ENCODE measurements at regions not wholly inside any gene's neighbourhood (a gene's known extent, or its start where the extent isn't known, plus 50 kb on each side); places are given as distances from the start of the nearest gene placed in this dataset.

GRCh38 chr6:149127212-149127611 is 190.3 kb upstream of the TAB2 start:
- H3K36me3 Mint-ChIP-seq = peaks cover 49% of the 10 kb centered on the region
- DNase-seq (no peak), ATAC-seq (ENCODE audit: low read depth) (no peak)
- peaks cover 27% of the 10 kb centered on the region for H3K9me3 Mint-ChIP-seq
- POLR2A ChIA-PET = interaction anchor here (1.7 to 4.4 kb wide), 3 partner anchors 12 to 42 kb away, joined by 6 to 44 read pairs (median 34); no protein-coding TSS in a partner anchor
- peaks cover 68% of the 10 kb centered on the region for H3K4me1 Mint-ChIP-seq
- peak overlapping the region; percentile 90 for H3K27ac Mint-ChIP-seq
- no peaks in the 10 kb centered on the region for H3K27me3 Mint-ChIP-seq
- peak overlapping the region; percentile 20 for H3K4me3 Mint-ChIP-seq

DNA sequence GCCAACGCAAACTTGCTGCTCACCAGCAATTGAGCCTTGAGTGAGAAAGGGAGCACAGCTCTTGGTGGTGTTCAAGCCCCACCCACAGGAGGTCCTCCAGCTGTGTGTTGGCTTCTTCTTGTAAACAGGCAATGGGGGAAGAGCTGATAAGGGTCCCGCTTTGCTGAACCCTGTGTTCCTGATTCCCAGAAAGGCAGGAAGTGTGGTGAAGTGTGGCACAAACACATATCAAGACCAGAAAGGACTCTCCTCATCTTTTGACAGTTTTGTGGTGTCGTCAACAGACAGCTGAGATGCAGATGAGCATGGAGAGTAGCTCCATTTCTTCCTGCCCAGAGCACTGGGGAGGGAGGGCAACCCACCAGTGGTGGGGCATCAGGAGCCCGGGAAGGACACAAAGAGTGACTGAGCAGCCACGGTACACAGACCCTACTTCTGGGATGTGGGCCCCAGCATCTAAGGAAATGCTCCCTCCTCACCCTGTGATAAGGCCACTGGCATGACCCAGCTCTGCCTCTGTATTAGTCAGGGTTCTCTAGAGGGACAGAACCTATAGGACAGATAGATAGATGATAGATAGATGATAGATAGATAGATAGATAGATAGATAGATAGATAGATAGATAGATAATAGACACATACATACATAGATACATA is 188.9 kb upstream of the TAB2 start:
- POLR2A ChIA-PET = interaction anchor here (0.7 to 4.4 kb wide), 13 partner anchors 11 to 303 kb away, joined by 3 to 44 read pairs (median 4); partner anchors contain the start of gene TAB2
- peak; percentile 96 for ATAC-seq (ENCODE audit: low read depth)
- no peaks in the 10 kb centered on the region for H3K27me3 Mint-ChIP-seq
- peak overlapping the region; percentile 63 for H3K4me3 Mint-ChIP-seq
- peaks cover 66% of the 10 kb centered on the region for H3K4me1 Mint-ChIP-seq
- H3K36me3 Mint-ChIP-seq = peaks cover 51% of the 10 kb centered on the region
- H3K27ac Mint-ChIP-seq = peak overlapping the region; percentile 90
- H3K9me3 Mint-ChIP-seq = peaks cover 27% of the 10 kb centered on the region
- DNase-seq = peak; percentile 62

- Mint-ChIP-seq H3K36me3 (peaks cover 45% of the 10 kb centered on the region), H3K4me3 (no peak overlapping the region), H3K4me1 (peaks cover 57% of the 10 kb centered on the region), H3K27ac (peak overlapping the region; percentile 90), H3K9me3 (peaks cover 20% of the 10 kb centered on the region), H3K27me3 (no peaks in the 10 kb centered on the region)
- ATAC-seq (ENCODE audit: low read depth) (no peak), DNase-seq (no peak)
- POLR2A ChIA-PET = interaction anchor here (0.7 to 4.4 kb wide), 6 partner anchors 10 to 188 kb away, joined by 3 to 44 read pairs (median 16); partner anchors contain the start of gene TAB2
Measured at GRCh38 chr6:149129371-149130077, 188.0 kb upstream of the TAB2 start.

DNA sequence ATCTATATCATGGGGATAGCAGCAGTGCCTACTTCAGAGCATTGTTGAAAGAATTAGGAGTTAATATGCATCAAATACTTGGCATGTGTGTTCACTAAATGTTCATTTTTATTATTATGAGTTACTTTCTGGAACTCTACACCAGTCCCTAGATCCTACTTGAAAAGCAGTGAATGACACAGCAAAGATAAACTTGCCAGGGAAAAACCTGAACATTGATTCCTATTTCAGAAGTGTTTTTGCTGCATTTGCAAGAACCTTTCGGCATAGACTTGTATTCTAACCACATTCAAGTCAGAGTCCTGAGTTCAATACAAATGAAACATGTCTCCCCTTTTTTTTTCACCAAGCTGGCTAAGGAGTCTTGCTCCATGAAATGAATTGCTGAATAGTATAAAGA is 187.4 kb upstream of the TAB2 start:
- POLR2A ChIA-PET = interaction anchor here (1.6 to 4.4 kb wide), 4 partner anchors 9 to 35 kb away, joined by 5 to 44 read pairs (median 20); no protein-coding TSS in a partner anchor
- ATAC-seq (ENCODE audit: low read depth) = no peak

DNA sequence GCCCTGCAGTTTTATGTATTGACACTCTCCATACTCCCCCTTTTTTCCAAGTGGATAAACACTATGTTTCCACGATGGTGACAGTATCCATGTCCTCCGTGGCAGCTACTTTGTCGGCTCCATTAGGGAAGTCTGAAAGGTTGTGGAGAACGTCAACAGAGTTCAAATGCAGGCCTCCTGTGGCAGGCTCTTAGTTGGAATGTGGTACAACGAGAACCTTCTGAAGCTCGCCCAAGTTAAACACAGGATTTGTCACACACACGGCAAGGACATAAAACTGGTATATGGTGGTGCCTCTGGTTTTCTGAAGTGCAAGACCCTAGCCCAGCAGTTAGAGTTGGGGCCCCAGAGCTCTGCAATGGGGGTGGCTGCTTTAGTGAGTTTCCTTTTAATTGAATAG is 187.0 kb upstream of the TAB2 start:
- POLR2A ChIA-PET = interaction anchor here (3.8 to 4.4 kb wide), 2 partner anchors 9 to 36 kb away, joined by 34 to 44 read pairs; no protein-coding TSS in a partner anchor

More for the DNA sequence above, 187.4 kb upstream of the TAB2 start:
- Mint-ChIP-seq H3K4me3 (no peak overlapping the region), H3K4me1 (peaks cover 55% of the 10 kb centered on the region), H3K27me3 (no peaks in the 10 kb centered on the region), H3K36me3 (peaks cover 41% of the 10 kb centered on the region), H3K9me3 (peaks cover 16% of the 10 kb centered on the region), H3K27ac (peak overlapping the region; percentile 14)
- DNase-seq = no peak

DNA sequence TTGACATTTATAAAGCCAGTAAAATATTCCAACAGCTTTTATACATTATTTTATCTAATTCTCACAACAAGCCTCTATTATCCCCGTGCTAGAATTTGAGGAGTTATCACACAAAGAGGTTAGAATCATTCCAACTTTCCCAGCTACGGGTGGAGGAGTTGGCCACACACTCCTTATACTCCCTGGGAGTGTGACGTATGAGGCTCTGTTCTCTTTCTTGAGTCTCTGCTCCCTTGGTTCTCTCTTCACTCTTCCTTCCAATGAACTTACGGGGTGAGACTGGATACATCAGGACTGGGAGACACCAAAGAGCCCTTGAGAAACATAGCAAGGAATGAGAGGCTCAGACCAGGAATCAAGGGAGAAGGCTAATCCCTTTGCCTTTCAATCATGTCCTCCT is 185.6 kb upstream of the TAB2 start:
- DNase-seq (no peak), ATAC-seq (ENCODE audit: low read depth) (no peak)
- no peak overlapping the region for H3K4me3 Mint-ChIP-seq
- H3K27ac Mint-ChIP-seq = peak overlapping the region; percentile 71
- H3K4me1 Mint-ChIP-seq = peaks cover 48% of the 10 kb centered on the region
- H3K27me3 Mint-ChIP-seq = no peaks in the 10 kb centered on the region
- H3K36me3 Mint-ChIP-seq = peaks cover 32% of the 10 kb centered on the region
- H3K9me3 Mint-ChIP-seq = peaks cover 7% of the 10 kb centered on the region
- POLR2A ChIA-PET = interaction anchor here (0.6 kb wide), 1 partner anchor 193 kb away, joined by 3 read pairs; no protein-coding TSS in a partner anchor

More for the DNA sequence above, 187.0 kb upstream of the TAB2 start:
- Mint-ChIP-seq H3K4me3 (no peak overlapping the region), H3K4me1 (peaks cover 55% of the 10 kb centered on the region), H3K9me3 (peaks cover 12% of the 10 kb centered on the region), H3K36me3 (peaks cover 37% of the 10 kb centered on the region), H3K27me3 (no peaks in the 10 kb centered on the region), H3K27ac (no peak overlapping the region)
- DNase-seq = no peak
- ATAC-seq (ENCODE audit: low read depth) = no peak

DNA sequence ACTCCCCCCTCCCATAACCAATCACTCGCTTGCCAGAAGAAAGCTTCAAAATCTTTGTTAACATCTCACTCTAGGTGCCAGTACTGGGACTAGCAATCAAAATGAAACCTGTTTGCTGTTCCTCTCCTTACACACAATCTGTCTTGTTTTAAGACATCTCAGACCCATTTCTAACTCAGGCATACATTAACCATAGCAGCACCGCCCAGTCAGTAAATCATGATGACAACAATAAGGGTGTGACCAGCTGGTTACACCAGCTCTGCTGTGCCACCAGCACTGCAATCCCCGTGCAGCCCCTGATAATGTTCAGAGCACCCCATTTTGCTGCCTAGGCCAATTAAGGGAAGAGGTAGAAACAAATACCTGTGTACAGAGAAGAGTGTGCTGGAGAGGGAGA is 185.2 kb upstream of the TAB2 start:
- Mint-ChIP-seq H3K36me3 (peaks cover 30% of the 10 kb centered on the region), H3K4me1 (peaks cover 44% of the 10 kb centered on the region), H3K27ac (peak overlapping the region; percentile 71), H3K27me3 (no peaks in the 10 kb centered on the region), H3K4me3 (no peak overlapping the region), H3K9me3 (peaks cover 7% of the 10 kb centered on the region)
- DNase-seq = no peak
- ATAC-seq (ENCODE audit: low read depth) = no peak
- POLR2A ChIA-PET = no interaction called here

DNA sequence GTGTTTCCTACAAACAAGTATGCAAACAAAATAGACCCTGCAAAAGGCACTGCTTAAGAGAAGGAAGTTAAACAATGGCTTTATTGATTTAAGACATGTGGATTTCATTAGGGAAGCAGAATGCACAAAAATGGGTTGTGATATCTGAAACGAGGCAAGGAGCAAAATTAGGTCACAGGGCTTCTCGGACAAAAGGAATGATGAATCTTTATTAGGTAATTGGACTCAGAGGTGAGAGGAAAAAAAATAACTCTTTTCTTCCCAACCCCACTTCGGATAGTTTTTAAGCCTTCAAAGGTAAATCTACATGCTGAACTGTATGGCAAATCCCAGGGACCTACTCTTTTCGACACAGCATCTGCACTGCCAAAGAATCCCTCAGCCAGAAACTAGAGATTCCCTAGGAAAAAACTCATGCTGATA is 183.0 kb upstream of the TAB2 start:
- H3K4me3 Mint-ChIP-seq = no peak overlapping the region
- POLR2A ChIA-PET = no interaction called here
- H3K27me3 Mint-ChIP-seq = no peaks in the 10 kb centered on the region
- H3K9me3 Mint-ChIP-seq = peaks cover 7% of the 10 kb centered on the region
- peaks cover 30% of the 10 kb centered on the region for H3K4me1 Mint-ChIP-seq
- no peak overlapping the region for H3K27ac Mint-ChIP-seq
- H3K36me3 Mint-ChIP-seq = peaks cover 34% of the 10 kb centered on the region
- no peak for DNase-seq
- ATAC-seq (ENCODE audit: low read depth) = no peak

GRCh38 chr6:149135809-149136208 is 181.7 kb upstream of the TAB2 start:
- peaks cover 7% of the 10 kb centered on the region for H3K9me3 Mint-ChIP-seq
- DNase-seq (no peak), ATAC-seq (ENCODE audit: low read depth) (no peak)
- H3K4me3 Mint-ChIP-seq = no peak overlapping the region
- peaks cover 33% of the 10 kb centered on the region for H3K4me1 Mint-ChIP-seq
- H3K27ac Mint-ChIP-seq = no peak overlapping the region
- H3K36me3 Mint-ChIP-seq = peaks cover 36% of the 10 kb centered on the region
- POLR2A ChIA-PET = no interaction called here
- H3K27me3 Mint-ChIP-seq = no peaks in the 10 kb centered on the region

- DNase-seq (no peak), ATAC-seq (ENCODE audit: low read depth) (no peak)
- H3K27ac Mint-ChIP-seq = no peak overlapping the region
- POLR2A ChIA-PET = interaction anchor here (1.7 kb wide), 1 partner anchor 41 kb away, joined by 6 read pairs; no protein-coding TSS in a partner anchor
- no peak overlapping the region for H3K4me3 Mint-ChIP-seq
- peaks cover 38% of the 10 kb centered on the region for H3K4me1 Mint-ChIP-seq
- peaks cover 7% of the 10 kb centered on the region for H3K9me3 Mint-ChIP-seq
- H3K27me3 Mint-ChIP-seq = no peaks in the 10 kb centered on the region
- H3K36me3 Mint-ChIP-seq = peaks cover 35% of the 10 kb centered on the region
Measured at GRCh38 chr6:149136273-149136912, 181.1 kb upstream of the TAB2 start.

DNA sequence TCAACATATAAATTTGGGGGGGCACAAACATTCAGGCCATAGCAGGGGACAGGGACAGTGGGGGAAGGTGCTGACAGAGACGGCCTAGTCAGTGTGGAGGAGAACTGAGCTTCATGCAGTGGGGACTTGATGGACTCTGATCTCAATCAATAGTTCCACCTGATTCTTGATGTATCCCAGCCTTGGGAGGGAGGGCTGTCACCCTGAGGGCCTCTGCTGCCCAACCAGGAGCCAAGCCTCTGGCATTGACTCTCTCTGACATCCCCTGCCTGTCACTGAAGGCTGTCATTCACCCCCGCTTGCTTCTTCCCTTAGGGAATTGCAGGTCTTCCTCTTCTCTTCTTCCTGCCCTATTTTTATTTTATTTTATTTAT is 180.6 kb upstream of the TAB2 start:
- POLR2A ChIA-PET = interaction anchor here (1.7 kb wide), 1 partner anchor 42 kb away, joined by 6 read pairs; no protein-coding TSS in a partner anchor
- H3K4me1 Mint-ChIP-seq = peaks cover 41% of the 10 kb centered on the region
- H3K27me3 Mint-ChIP-seq = no peaks in the 10 kb centered on the region
- DNase-seq = no peak
- peaks cover 7% of the 10 kb centered on the region for H3K9me3 Mint-ChIP-seq
- no peak for ATAC-seq (ENCODE audit: low read depth)
- H3K27ac Mint-ChIP-seq = no peak overlapping the region
- no peak overlapping the region for H3K4me3 Mint-ChIP-seq
- peaks cover 36% of the 10 kb centered on the region for H3K36me3 Mint-ChIP-seq

GRCh38 chr6:149137594-149137993 is 179.9 kb upstream of the TAB2 start:
- peaks cover 35% of the 10 kb centered on the region for H3K36me3 Mint-ChIP-seq
- peaks cover 36% of the 10 kb centered on the region for H3K4me1 Mint-ChIP-seq
- peak overlapping the region; percentile 46 for H3K27ac Mint-ChIP-seq
- no peak for ATAC-seq (ENCODE audit: low read depth)
- DNase-seq = no peak
- POLR2A ChIA-PET = interaction anchor here (1.7 to 3.1 kb wide), 2 partner anchors 8 to 42 kb away, joined by 6 to 34 read pairs; no protein-coding TSS in a partner anchor
- peaks cover 1% of the 10 kb centered on the region for H3K9me3 Mint-ChIP-seq
- no peak overlapping the region for H3K4me3 Mint-ChIP-seq
- H3K27me3 Mint-ChIP-seq = no peaks in the 10 kb centered on the region

- Mint-ChIP-seq H3K27me3 (no peaks in the 10 kb centered on the region), H3K9me3 (peaks cover 1% of the 10 kb centered on the region), H3K36me3 (peaks cover 35% of the 10 kb centered on the region), H3K4me1 (peaks cover 34% of the 10 kb centered on the region), H3K27ac (peak overlapping the region; percentile 81), H3K4me3 (no peak overlapping the region)
- no peak for DNase-seq
- POLR2A ChIA-PET = interaction anchor here (1.7 to 3.1 kb wide), 2 partner anchors 9 to 43 kb away, joined by 6 to 34 read pairs; no protein-coding TSS in a partner anchor
- ATAC-seq (ENCODE audit: low read depth) = no peak
Measured at GRCh38 chr6:149138089-149138488, 179.4 kb upstream of the TAB2 start.
